Stimulated activated CD8-positive, alpha-beta memory T cell treated with anti-CD3 and anti-CD28 coated beads, Interleukin-7, amount 100 ng/mL, for 24 hours (primary cell): ENCODE measurements at regions not wholly inside any gene's neighbourhood (a gene's known extent, or its start where the extent isn't known, plus 50 kb on each side); places are given as distances from the start of the nearest gene placed in this dataset.
"Not testable (repeated sequence)": the region's sequence is repeated elsewhere in the genome, so short reads cannot be mapped to it uniquely, and the experiment has no call there.

ENCODE experiments used
- DNase-seq: peaks from one replicate; pipeline ENCODE4 v3.0.0-alpha.2; 2020; ENCODE audit warnings: low read depth

GRCh38 chr2:84373391-84373790 is 85.7 kb downstream of the SUCLG1 start:
- no peak for DNase-seq

DNA sequence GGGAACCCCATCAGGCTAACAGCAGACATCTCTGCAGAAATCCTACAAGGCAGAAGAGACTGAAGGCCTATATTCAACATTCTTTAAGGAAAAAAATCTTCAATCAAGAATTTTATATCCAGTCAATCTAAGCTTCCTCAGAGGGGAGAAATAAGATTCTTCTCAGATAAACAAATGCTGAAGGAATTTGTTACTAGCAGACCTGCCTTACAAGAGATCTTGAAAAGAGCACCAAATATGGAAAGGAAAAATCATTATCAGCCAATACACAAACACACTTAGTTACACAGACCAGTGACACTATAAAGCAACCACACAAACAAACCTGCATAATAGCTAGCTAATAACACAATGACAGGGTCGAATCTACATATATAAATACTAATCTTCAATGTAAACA is 96.5 kb downstream of the SUCLG1 start:
- no peak for DNase-seq

DNA sequence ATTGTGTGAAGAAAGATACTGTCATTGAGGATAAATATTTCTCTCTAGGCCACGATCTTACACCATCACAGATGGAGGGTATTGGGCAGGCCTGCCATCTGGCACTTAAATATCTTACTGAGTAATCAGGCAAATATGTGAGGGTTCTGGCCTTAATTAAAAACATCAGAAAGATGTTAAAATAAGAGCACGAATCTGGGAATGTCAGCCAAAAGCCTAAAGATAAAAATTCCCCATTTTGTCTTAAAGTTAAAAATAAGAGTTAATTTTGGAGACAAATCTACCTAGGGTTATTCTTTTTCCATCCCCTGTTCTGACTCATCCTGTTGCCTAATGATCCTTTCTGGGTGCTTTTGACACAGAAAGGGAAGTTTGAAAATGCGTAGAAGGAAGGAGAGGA is 121.0 kb downstream of the SUCLG1 start:
- DNase-seq: no peak

DNA sequence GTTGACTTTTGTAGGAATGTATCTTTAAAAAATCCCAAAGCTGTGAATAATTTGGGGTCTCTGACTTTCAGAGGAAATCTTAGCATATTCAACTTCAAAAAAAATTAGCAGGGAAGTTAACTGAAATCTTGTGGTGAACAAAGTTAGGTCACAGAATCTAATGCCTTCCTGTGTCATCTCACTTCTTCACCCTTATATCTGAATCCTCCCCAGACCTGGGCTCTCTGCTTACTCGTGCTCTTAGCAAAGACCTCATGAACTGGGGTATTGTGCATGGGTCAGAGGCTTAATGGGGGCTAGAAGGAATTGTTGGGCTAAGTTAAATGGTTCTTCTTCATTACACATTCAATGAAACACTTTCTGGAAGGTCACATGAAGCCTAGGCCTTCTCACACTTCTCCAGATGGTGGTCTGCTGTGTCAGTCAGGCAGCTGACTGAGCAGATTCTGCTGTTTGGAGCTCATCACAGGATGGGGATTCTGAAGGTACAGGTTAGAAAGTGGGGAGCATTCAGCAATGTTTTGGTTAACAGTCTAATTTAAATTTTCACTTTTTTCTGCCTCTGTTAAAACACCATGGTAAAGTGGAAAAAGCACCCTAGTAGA is 131.3 kb downstream of the SUCLG1 start:
- DNase-seq: no peak

- no peak for DNase-seq
Measured at GRCh38 chr2:84326831-84327432, 132.1 kb downstream of the SUCLG1 start.

- no peak for DNase-seq
Measured at GRCh38 chr2:84323890-84324289, 135.2 kb downstream of the SUCLG1 start.

GRCh38 chr2:84320940-84321339 is 138.1 kb downstream of the SUCLG1 start:
- DNase-seq: no peak

- DNase-seq: no peak
Measured at GRCh38 chr2:84319581-84319980, 139.5 kb downstream of the SUCLG1 start.

GRCh38 chr2:84317135-84317534 is 141.9 kb downstream of the SUCLG1 start:
- no peak for DNase-seq

DNA sequence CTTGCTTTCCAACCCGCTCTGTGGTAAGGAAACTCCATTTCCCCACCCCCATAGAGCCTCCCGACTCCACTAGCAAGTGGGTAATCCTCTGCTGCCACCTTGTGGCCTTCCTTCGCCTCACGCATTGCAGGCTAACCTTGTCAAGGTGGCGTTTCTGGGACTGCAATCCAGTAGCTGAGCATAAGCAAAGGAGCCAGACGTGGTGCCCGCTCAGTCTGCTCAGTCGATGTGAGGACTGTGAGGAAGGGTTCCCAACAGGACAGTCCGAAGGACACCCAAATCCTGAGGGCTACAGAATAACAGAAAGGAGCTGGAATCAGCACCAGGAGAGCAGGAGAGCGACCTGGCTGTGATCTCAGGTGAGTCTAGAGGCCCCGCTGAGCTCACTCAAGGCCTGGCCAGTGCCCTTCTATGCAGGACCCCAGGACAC is 144.2 kb downstream of the SUCLG1 start:
- DNase-seq: peak; percentile 55

DNA sequence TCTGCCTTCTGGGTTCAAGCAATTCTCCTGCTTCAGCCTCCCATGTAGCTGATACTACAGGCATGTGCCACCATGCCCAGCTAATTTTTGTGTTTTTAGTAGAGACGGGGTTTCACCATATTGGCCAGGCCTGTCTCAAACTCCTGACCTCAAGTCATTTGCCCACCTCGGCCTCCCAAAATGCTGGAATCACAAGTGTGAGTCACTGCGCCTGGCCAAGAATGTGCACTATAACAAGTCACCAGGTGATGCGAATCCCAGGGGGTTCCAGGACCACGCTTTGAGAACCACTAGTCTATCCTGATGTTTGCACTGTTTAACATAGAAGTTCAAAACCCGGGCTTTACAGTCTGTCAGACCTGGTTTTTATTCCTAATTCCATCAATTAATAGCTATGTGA is 144.8 kb downstream of the SUCLG1 start:
- no peak for DNase-seq

DNA sequence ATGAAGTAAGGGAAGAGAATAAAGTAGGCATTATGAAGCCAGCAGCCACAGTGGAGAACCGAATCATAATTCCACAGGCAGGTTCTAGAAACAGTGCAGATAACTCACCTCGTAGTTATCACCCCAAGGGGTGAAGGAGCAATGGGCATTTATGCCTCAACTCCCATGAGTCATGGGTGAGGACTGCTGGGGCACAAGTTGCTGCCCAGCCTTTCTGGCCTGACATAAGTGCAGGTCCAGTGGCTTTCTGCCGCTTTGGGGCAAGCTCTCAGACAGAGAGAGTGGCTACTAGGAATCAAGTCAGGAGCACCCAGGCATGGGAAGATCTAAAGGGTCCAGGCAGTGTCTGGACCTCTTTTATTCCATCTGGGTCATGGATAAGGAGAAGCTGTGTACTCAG is 149.8 kb downstream of the SUCLG1 start:
- DNase-seq: no peak

- no peak for DNase-seq
Measured at GRCh38 chr2:84306361-84306760, 152.7 kb downstream of the SUCLG1 start.

- DNase-seq: no peak
Measured at GRCh38 chr2:84302513-84303412, 156.3 kb downstream of the SUCLG1 start.

DNA sequence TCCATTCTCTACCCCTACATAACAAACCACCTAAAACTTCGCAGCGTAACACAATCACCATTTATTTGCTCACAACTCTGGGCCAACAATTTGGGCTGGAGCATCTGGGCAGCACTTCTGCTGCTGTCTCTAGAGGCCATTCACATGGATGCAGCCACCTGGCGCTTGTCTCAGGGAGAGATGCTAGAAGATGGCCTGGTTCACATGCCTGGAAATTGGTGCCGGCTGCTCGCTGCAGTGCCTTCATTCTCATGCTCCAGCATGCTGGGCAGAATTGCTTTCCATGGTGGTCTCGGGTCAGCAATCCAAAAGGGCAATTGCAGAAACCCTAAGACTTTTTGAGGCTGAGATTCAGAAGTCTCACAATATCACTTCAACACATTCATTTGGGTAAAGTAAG is 157.4 kb downstream of the SUCLG1 start:
- DNase-seq: no peak

DNA sequence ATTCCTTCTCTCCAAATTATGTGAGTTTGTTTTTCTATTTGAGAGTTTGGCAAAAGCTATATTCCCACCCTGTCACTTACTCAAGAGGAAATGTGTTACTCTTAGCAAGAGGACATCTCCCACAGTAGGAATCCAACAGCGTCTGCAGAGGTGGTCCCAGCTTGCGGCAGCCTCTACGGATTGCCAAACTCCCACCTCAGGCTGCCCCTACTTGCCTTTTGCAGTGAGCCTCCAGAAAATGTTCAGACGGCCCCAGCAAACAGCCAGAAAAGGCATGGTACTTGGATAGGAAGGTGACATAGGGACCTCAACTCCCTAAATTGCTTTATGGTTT is 158.4 kb downstream of the SUCLG1 start:
- no peak for DNase-seq

DNA sequence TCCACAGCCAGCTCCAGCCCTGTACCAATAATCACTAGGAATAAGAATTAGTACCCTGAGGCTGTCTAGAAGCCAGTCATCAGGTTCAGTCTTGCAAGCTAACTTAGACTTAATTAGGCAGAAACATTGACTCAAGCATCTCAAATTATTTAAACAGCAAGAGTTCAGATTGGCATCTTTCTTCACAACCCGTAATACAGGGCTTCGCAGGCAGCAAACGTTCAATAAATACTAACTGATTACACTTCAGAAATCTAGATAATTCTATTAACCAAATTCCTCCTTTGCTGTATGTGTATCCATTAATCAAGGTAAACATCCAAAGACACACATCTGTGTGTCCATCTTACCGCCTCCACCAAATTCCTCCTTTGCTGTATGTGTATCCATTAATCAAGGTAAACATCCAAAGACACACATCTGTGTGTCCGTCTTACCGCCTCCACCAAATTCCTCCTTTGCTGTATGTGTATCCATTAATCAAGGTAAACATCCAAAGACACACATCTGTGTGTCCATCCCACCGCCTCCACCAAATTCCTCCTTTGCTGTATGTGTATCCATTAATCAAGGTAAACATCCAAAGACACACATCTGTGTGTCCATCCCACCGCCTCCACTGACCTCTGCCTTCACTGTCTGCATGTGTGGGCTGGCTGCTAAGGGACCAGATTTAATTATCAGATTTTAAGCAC is 158.9 kb downstream of the SUCLG1 start:
- not testable (repeated sequence) for DNase-seq

DNA sequence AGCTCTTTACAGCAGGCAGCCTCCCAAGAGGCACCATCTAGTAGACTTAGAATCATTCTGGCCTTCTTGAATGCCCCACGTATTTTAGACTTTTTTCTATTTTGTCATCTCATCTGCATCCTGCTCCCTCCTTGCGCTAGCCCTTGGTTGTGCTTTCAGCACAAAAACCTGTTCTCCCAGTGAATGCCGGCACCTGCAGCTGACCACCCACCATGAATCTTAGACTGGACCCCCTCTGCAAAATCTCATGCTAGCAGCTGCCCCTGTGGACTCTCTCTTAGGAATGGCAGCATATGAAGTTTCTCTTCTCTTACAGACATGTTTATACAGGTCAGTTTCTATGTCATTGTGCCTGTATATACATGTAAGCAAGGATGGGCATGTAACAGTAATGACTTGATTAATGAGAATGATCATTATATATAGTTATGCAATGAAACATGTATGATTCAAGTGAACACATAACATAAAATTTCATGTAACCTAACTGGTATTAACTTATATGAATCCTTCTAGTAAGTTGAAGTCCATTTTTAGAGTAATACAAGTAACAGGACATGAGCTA is 159.8 kb downstream of the SUCLG1 start:
- no peak for DNase-seq

GRCh38 chr2:84297155-84297554 is 161.9 kb downstream of the SUCLG1 start:
- DNase-seq: no peak

DNA sequence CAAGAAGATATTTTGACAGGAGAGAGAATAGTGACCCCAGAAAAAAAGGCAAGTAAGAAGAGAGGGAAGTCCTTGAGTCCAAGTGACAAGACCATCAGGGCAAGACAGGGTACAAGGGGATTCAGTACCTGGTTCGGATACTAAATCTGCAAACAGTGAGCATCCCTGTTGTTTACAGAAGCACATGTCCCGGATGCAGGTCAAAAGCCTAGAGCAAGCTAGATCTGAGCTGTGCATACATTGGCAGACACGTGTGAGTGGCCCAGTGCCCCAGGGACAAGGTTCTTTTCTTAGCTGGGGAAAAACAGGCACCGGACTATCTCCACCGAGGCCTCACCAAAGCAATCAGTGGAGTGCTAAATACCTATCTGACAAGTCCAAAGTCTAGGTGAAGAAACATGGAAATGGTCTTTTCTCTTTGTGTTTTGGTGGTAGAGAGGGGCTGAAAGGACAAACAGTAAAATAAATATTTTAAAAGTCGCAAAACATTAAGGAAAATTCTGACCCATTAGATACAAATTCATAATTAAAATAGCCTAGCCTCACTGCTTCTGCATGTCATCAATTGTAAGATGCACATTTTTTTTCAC is 165.2 kb downstream of the SUCLG1 start:
- no peak for DNase-seq

GRCh38 chr2:84292545-84292944 is 166.5 kb downstream of the SUCLG1 start:
- DNase-seq: no peak

DNA sequence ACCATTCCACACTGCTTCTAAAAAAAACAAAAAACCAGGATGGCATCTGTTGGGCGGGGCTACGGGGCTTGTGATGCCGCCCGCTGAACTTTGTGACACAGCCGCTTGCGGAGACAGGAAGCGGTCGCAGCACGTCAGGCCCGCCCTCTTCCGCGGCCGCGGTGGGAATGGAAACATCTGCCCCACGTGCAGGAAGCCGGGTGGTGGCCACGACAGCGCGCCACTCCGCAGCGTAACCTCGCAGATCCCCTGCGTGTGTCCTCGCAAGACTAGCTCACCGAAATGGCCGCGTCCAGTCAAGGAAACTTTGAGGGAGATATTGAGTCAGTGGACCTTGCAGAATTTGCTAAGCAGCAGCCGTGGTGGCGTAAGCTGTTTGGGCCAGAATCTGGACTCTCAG is 168.5 kb downstream of the SUCLG1 start:
- no peak for DNase-seq
